MM.1S (cell line): ENCODE measurements at regions not wholly inside any gene's neighbourhood (a gene's known extent, or its start where the extent isn't known, plus 50 kb on each side); places are given as distances from the start of the nearest gene placed in this dataset.

Experiments used
- EZH2 ChIP-seq: fragments of 300-600 bp; sonication (generic); optimal IDR thresholded peaks from 2 replicates; pipeline ENCODE3; 2017; ENCODE audit warnings: low read depth, mild to moderate bottlenecking, antibody characterized with exemption, low read length, mixed read lengths
- TF ChIP-seq, protein P1 (sequence below): fragments of 300-600 bp; sonication (generic); IDR thresholded peaks from 2 replicates; pipeline ENCODE4 v1.5.1; 2016; ENCODE audit warnings: antibody characterized with exemption, low read length, mixed read lengths

DNA sequence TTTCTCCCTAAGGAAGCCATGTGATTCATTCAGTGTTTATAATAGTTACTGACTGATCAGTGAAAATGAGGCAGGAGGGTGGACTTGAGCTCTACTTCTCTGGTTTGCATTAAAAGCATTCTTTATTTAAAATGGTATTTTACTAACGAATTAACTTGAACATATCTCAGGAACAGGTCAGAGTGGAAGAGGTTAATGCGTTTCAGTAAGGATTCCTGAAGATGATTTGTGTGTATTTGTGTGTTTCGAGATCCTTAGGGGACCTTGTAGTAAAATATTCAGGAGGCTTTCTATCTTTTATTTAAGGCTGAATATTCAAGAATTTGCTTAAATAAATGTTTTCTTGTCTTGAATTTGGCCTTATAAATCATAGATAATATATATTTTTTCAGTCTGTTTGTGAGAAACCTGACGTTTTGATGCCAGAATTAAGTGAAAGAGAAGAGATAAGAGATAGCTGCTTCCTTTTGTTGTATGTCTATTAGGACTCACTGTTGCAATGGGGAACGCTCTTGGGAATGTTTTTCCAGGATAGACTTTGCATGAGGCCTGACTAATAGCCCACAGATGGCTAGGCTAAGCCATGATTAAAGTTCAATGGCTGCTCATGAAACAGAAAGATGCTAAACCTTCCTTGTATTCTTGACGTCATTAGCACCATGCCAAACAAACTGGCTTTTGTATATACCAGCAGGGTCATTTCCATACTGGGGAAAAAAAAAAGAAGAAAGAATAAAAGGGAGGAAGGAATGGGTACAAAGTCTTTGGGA lies 93.8 kb upstream of the MTPN start:
- TF ChIP-seq, protein P1, sequence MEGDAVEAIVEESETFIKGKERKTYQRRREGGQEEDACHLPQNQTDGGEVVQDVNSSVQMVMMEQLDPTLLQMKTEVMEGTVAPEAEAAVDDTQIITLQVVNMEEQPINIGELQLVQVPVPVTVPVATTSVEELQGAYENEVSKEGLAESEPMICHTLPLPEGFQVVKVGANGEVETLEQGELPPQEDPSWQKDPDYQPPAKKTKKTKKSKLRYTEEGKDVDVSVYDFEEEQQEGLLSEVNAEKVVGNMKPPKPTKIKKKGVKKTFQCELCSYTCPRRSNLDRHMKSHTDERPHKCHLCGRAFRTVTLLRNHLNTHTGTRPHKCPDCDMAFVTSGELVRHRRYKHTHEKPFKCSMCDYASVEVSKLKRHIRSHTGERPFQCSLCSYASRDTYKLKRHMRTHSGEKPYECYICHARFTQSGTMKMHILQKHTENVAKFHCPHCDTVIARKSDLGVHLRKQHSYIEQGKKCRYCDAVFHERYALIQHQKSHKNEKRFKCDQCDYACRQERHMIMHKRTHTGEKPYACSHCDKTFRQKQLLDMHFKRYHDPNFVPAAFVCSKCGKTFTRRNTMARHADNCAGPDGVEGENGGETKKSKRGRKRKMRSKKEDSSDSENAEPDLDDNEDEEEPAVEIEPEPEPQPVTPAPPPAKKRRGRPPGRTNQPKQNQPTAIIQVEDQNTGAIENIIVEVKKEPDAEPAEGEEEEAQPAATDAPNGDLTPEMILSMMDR = no peak
- no peak for TF ChIP-seq EZH2
